ENCODE measurements at regions not wholly inside any gene's neighbourhood (a gene's known extent, or its start where the extent isn't known, plus 50 kb on each side); places are given as distances from the start of the nearest gene placed in this dataset.

GRCh38 chr1:73401666-73402065 is 796.3 kb downstream of the LRRIQ3 start:
- ATAC-seq, result no peak

GRCh38 chr1:73382966-73383365 is 815.0 kb downstream of the LRRIQ3 start:
- no peak for ATAC-seq
- TF ChIP-seq GLIS3 (CRISPR knock-in tag; IDR thresholded peaks at IDR 0.05) (no peak), ZFP30 (CRISPR knock-in tag; IDR thresholded peaks at IDR 0.05) (no peak), TOX (CRISPR knock-in tag; IDR thresholded peaks at IDR 0.05; ENCODE audit: borderline replicate concordance) (no peak), ARNTL (CRISPR knock-in tag; IDR thresholded peaks at IDR 0.05; ENCODE audit: borderline replicate concordance, low read depth) (no peak), ZC3H10 (CRISPR knock-in tag; IDR thresholded peaks at IDR 0.05) (no peak), RARB (CRISPR knock-in tag; IDR thresholded peaks at IDR 0.05) (no peak), POU6F1 (CRISPR knock-in tag; IDR thresholded peaks at IDR 0.05; ENCODE audit: borderline replicate concordance, low read depth) (no peak), ISL1 (CRISPR knock-in tag; IDR thresholded peaks at IDR 0.05) (no peak), CREB5 (CRISPR knock-in tag; IDR thresholded peaks at IDR 0.05; ENCODE audit: low read depth) (no peak), OSR1 (CRISPR knock-in tag; IDR thresholded peaks at IDR 0.05) (no peak), ESRRG (CRISPR knock-in tag; IDR thresholded peaks at IDR 0.05) (no peak), TSHZ2 (CRISPR knock-in tag; IDR thresholded peaks at IDR 0.05) (no peak), PATZ1 (CRISPR knock-in tag; IDR thresholded peaks at IDR 0.05; ENCODE audit: borderline replicate concordance) (no peak), ZNF70 (CRISPR knock-in tag; IDR thresholded peaks at IDR 0.05) (no peak), ZFP3 (CRISPR knock-in tag; IDR thresholded peaks at IDR 0.05) (no peak), PPARA (CRISPR knock-in tag; IDR thresholded peaks at IDR 0.05; ENCODE audit: borderline replicate concordance) (no peak), ZNF565 (CRISPR knock-in tag; conservative IDR thresholded peaks at IDR 0.05; ENCODE audit: low read depth) (no peak)

More at GRCh38 chr1:73401666-73402065, 796.3 kb downstream of the LRRIQ3 start:
- TF ChIP-seq GLIS3 (CRISPR knock-in tag; IDR thresholded peaks at IDR 0.05) (no peak), TCF4 (CRISPR knock-in tag; IDR thresholded peaks at IDR 0.05; ENCODE audit: borderline replicate concordance) (no peak), CSRNP3 (CRISPR knock-in tag; IDR thresholded peaks at IDR 0.05) (no peak), ZNF70 (CRISPR knock-in tag; IDR thresholded peaks at IDR 0.05) (no peak), ZFP30 (CRISPR knock-in tag; IDR thresholded peaks at IDR 0.05) (no peak), RARB (CRISPR knock-in tag; IDR thresholded peaks at IDR 0.05) (no peak), ZNF8 (CRISPR knock-in tag; IDR thresholded peaks at IDR 0.05) (no peak), SNAI2 (CRISPR knock-in tag; IDR thresholded peaks at IDR 0.05) (no peak), ISL1 (CRISPR knock-in tag; IDR thresholded peaks at IDR 0.05) (no peak), BACH2 (CRISPR knock-in tag; IDR thresholded peaks at IDR 0.05; ENCODE audit: borderline replicate concordance) (no peak), ESRRG (CRISPR knock-in tag; IDR thresholded peaks at IDR 0.05) (no peak), TOX (CRISPR knock-in tag; IDR thresholded peaks at IDR 0.05; ENCODE audit: borderline replicate concordance) (no peak), PATZ1 (CRISPR knock-in tag; IDR thresholded peaks at IDR 0.05; ENCODE audit: borderline replicate concordance) (no peak), POU6F1 (CRISPR knock-in tag; IDR thresholded peaks at IDR 0.05; ENCODE audit: borderline replicate concordance, low read depth) (no peak), ARNTL (CRISPR knock-in tag; IDR thresholded peaks at IDR 0.05; ENCODE audit: borderline replicate concordance, low read depth) (no peak), CSDC2 (CRISPR knock-in tag; IDR thresholded peaks at IDR 0.05) (no peak)
